Keratinocyte (primary cell): ENCODE measurements at regions not wholly inside any gene's neighbourhood (a gene's known extent, or its start where the extent isn't known, plus 50 kb on each side); places are given as distances from the start of the nearest gene placed in this dataset.

ENCODE experiments used
- DNase-seq: peaks from one replicate; pipeline ENCODE4 v3.0.0-alpha.2; 2011; ENCODE audit warnings: low read depth, missing footprints, low spot score
- FAIRE-seq: peaks from 2 replicates; lab custom pipeline; 2011; peaks lifted over from hg19 to GRCh38; lab: Jason Lieb, UNC
- H2AFZ ChIP-seq: 2 replicates; pipeline ENCODE4 v1.6.0; 2012; ENCODE audit warnings: low read length, control low read depth, inconsistent platforms; ENCODE audit not compliant: control insufficient read depth
- H3K27ac ChIP-seq: 2 replicates; pipeline ENCODE4 v1.5.1; 2011; ENCODE audit warnings: low read length; ENCODE audit not compliant: control insufficient read depth, insufficient read depth
- H3K27me3 ChIP-seq: 3 replicates; pipeline ENCODE4 v1.6.0; 2011; ENCODE audit warnings: low read length; ENCODE audit not compliant: control insufficient read depth, insufficient read depth; ENCODE audit errors: extremely low read depth
- H3K36me3 ChIP-seq, 2 experiments: 2 replicates in 1 of 2; 3 replicates in 1 of 2; pipeline ENCODE4 v1.5.1; 2011; ENCODE audit warnings: low read length in 2 of 2, mild to moderate bottlenecking in 1 of 2; ENCODE audit not compliant: control insufficient read depth in 2 of 2, insufficient read depth in 2 of 2; ENCODE audit errors: extremely low read depth in 1 of 2
- H3K4me1 ChIP-seq: 3 replicates; pipeline ENCODE4 v1.5.1; 2011; ENCODE audit warnings: low read length; ENCODE audit not compliant: control insufficient read depth, insufficient read depth; ENCODE audit errors: extremely low read depth
- H3K4me2 ChIP-seq: 3 replicates; pipeline ENCODE4 v1.6.0; 2011; ENCODE audit warnings: low read depth, low read length; ENCODE audit not compliant: control insufficient read depth, insufficient read depth; ENCODE audit errors: extremely low read depth
- H3K4me3 ChIP-seq, 3 experiments: fragments of 200-600 bp in 1 of 3; sonication (generic) in 1 of 3; 2 replicates in 2 of 3; 3 replicates in 1 of 3; pipeline ENCODE4 v1.5.1; 2011 to 2016; ENCODE audit warnings: low read length in 3 of 3, mild to moderate bottlenecking in 3 of 3, control low read depth in 2 of 3, inconsistent platforms in 1 of 3, low read depth in 1 of 3, mixed read lengths in 1 of 3, mixed run types in 1 of 3, moderate library complexity in 1 of 3; ENCODE audit not compliant: control insufficient read depth in 2 of 3, insufficient read depth in 2 of 3; ENCODE audit errors: extremely low read depth in 1 of 3
- H3K79me2 ChIP-seq: 2 replicates; pipeline ENCODE4 v1.6.0; 2012; ENCODE audit warnings: low read length; ENCODE audit not compliant: control insufficient read depth, insufficient read depth
- H3K9ac ChIP-seq: 3 replicates; pipeline ENCODE4 v1.6.0; 2011; ENCODE audit warnings: low read length; ENCODE audit not compliant: control insufficient read depth, insufficient read depth; ENCODE audit errors: extremely low read depth
- H3K9me1 ChIP-seq: 3 replicates; pipeline ENCODE4 v1.6.0; 2011; ENCODE audit warnings: low read length; ENCODE audit not compliant: control insufficient read depth, insufficient read depth; ENCODE audit errors: extremely low read depth
- H3K9me3 ChIP-seq: 2 replicates; pipeline ENCODE4 v1.5.1; 2012; ENCODE audit warnings: low read depth, low read length; ENCODE audit not compliant: control insufficient read depth
- H4K20me1 ChIP-seq: 3 replicates; pipeline ENCODE4 v1.6.0; 2011; ENCODE audit warnings: low read length; ENCODE audit not compliant: control insufficient read depth, insufficient read depth; ENCODE audit errors: extremely low read depth
- CTCF ChIP-seq, 3 experiments: IDR thresholded peaks in 1 of 3; conservative IDR thresholded peaks in 1 of 3; optimal IDR thresholded peaks in 1 of 3; 2 replicates in 2 of 3; 3 replicates in 1 of 3; pipeline versions ENCODE3 to v1.5.1; 2011; ENCODE audit warnings: low read length in 3 of 3, mild to moderate bottlenecking in 3 of 3, moderate library complexity in 2 of 3, control low read depth in 1 of 3, inconsistent platforms in 1 of 3; ENCODE audit not compliant: insufficient read depth in 2 of 3; ENCODE audit errors: extremely low read depth in 1 of 3
- EZH2 ChIP-seq: IDR thresholded peaks from one replicate; pipeline ENCODE4 v1.6.1; 2012; ENCODE audit warnings: inconsistent platforms, mild to moderate bottlenecking, low read length, moderate library complexity
- dilution Hi-C: fragments of 300-500 bp; cut with MboI; formaldehyde crosslinking; loops from one replicate; pipeline ENCODE4 v1.7.0; 2020; ENCODE audit warnings: low sequenced_read_pairs; ENCODE audit not compliant: extremely low pct_ligation_motif_present

DNA sequence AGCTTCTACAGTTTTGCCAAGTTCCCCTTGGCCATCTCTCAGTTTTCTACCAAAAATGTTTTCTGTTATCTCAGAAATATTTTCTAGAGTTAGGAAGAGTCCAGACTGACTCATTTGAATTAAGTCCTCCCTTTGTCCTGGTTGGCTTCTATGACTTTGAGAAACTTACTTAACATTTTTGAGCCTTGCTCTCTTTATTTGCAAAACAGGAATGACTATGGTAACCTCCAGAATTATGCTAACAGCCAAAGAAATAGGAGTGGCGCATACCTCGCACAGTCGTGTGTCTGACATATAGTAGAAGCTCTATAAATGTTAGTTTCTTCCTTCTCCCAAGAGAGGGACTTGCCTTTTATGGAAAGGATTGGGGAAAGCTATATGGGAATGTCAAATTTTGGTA is 841.1 kb downstream of the TSN start:
- FAIRE-seq (no peak), DNase-seq (no peak)
- H3K9ac ChIP-seq: no peak overlapping the region
- no peaks in the 10 kb centered on the region for H3K9me1 ChIP-seq
- no peaks in the 10 kb centered on the region for H4K20me1 ChIP-seq
- dilution Hi-C loops: no loop called here
- no peak overlapping the region for H3K4me3 ChIP-seq
- no peaks in the 10 kb centered on the region for H3K4me1 ChIP-seq
- TF ChIP-seq CTCF (optimal IDR thresholded peaks at IDR 0.05 in 1 of 3, IDR thresholded peaks at IDR 0.05 in 1 of 3, conservative IDR thresholded peaks at IDR 0.05 in 1 of 3; ENCODE audit: extremely low read depth in 1 of 3, insufficient read depth in 2 of 3, low read length in 3 of 3): no peak
- no peak for TF ChIP-seq EZH2
- H3K27me3 ChIP-seq: no peaks in the 10 kb centered on the region
- H3K4me2 ChIP-seq: no peak overlapping the region
- no peaks in the 10 kb centered on the region for H3K79me2 ChIP-seq
- no peak overlapping the region for H3K27ac ChIP-seq
- no peaks in the 10 kb centered on the region for H3K36me3 ChIP-seq
- no peak overlapping the region for H2AFZ ChIP-seq
- no peaks in the 10 kb centered on the region for H3K9me3 ChIP-seq

- H3K27me3 ChIP-seq: no peaks in the 10 kb centered on the region
- no peak overlapping the region for H3K4me3 ChIP-seq
- H4K20me1 ChIP-seq: no peaks in the 10 kb centered on the region
- H3K9me1 ChIP-seq: no peaks in the 10 kb centered on the region
- no peak for TF ChIP-seq EZH2
- no peak for TF ChIP-seq CTCF (optimal IDR thresholded peaks at IDR 0.05 in 1 of 3, IDR thresholded peaks at IDR 0.05 in 1 of 3, conservative IDR thresholded peaks at IDR 0.05 in 1 of 3; ENCODE audit: extremely low read depth in 1 of 3, insufficient read depth in 2 of 3, low read length in 3 of 3)
- H3K27ac ChIP-seq: no peak overlapping the region
- no peaks in the 10 kb centered on the region for H3K36me3 ChIP-seq
- no peaks in the 10 kb centered on the region for H3K9me3 ChIP-seq
- no peak for DNase-seq
- no peak overlapping the region for H3K4me2 ChIP-seq
- no peak overlapping the region for H2AFZ ChIP-seq
- H3K4me1 ChIP-seq: no peaks in the 10 kb centered on the region
- no peak for FAIRE-seq
- no peak overlapping the region for H3K9ac ChIP-seq
- no peaks in the 10 kb centered on the region for H3K79me2 ChIP-seq
- dilution Hi-C loops: no loop called here
Measured at GRCh38 chr2:122598784-122599183, 843.3 kb downstream of the TSN start.
